AG09319 (cell line): ENCODE measurements at regions not wholly inside any gene's neighbourhood (a gene's known extent, or its start where the extent isn't known, plus 50 kb on each side); places are given as distances from the start of the nearest gene placed in this dataset.

Experiments
- DNase-seq: peaks from one replicate; pipeline ENCODE4 v3.0.0-alpha.2; 2010; ENCODE audit warnings: low read depth; ENCODE audit errors: extremely low read depth
- CTCF ChIP-seq: IDR thresholded peaks from 2 replicates; pipeline ENCODE4 v1.5.1; 2011; ENCODE audit warnings: low read depth, mild to moderate bottlenecking, inconsistent platforms, low read length, moderate library complexity

GRCh38 chr3:150073031-150073430 lies 102.3 kb upstream of the PFN2 start:
- DNase-seq = no peak
- TF ChIP-seq CTCF = no peak

GRCh38 chr3:150072576-150072975 lies 101.9 kb upstream of the PFN2 start:
- DNase-seq = no peak
- TF ChIP-seq CTCF = no peak

- no peak for TF ChIP-seq CTCF
- no peak for DNase-seq
Measured at GRCh38 chr3:150070271-150070670, 99.6 kb upstream of the PFN2 start.

DNA sequence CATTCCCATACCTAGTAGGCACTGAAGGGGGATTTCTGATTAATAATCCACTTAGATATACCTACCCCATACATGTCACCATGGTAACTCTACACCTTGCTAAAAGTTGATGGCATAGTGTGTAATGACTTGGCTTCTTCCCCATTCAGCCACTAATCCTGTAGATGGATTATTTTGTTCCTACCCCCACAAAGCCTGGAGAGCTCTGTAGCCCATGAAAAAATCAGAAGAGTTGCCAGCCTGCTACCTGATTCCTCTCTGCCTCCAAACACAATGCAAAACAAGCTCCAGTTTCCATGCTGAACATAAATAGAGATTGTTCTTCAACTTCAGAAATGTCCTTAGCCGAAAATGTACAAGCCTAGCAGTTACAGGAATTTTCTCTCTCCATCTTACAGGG lies 98.9 kb upstream of the PFN2 start:
- DNase-seq = no peak

GRCh38 chr3:150069154-150069527 lies 98.4 kb upstream of the PFN2 start:
- no peak for DNase-seq
- no peak for TF ChIP-seq CTCF

More for the DNA sequence above, 98.9 kb upstream of the PFN2 start:
- no peak for TF ChIP-seq CTCF

DNA sequence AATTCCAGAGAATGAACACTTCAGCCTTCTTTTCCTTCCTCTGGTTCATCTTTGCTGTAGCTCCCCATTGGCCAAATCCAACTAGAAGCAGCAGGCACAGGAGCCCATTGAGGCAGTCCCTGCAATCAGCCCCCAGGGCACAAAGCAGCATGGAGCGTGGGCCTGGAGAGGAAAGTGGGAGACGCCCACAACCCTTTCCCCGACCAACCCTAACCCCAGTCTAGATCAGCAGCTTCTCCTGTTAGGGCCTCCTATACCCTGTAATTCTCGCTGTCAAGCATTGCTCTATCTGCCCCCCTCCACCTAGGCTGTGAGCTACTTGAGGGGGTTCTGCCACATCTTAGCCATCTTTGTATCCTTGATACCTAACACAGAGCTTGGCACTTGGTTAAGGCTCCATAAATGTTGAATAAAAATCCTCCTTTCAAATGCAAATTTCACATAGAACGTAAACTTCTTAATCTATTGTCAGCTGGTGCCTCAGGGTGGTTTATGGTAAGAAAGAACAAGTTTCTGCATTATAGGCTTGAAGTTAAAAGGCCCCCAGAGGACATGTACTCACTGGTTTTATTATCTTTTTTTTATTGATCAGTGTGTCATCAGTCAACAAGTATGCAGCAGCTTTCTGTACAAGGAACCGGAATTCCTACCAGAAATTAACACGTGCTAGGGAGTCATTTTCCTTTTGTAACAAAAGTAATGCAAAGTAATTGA lies 97.9 kb upstream of the PFN2 start:
- DNase-seq = no peak
- no peak for TF ChIP-seq CTCF

GRCh38 chr3:150067561-150067960 lies 96.9 kb upstream of the PFN2 start:
- no peak for DNase-seq
- TF ChIP-seq CTCF = no peak
